ENCODE measurements at regions not wholly inside any gene's neighbourhood (a gene's known extent, or its start where the extent isn't known, plus 50 kb on each side); places are given as distances from the start of the nearest gene placed in this dataset.
"Not testable (repeated sequence)": the region's sequence is repeated elsewhere in the genome, so short reads cannot be mapped to it uniquely, and the experiment has no call there.

- DNase-seq = no peak
Measured at GRCh38 chr9:80797831-80798688, 891.3 kb downstream of the TLE1 start.

- no peak for DNase-seq
Measured at GRCh38 chr9:80797101-80797829, 892.1 kb downstream of the TLE1 start.

GRCh38 chr9:80796632-80797031, 892.7 kb downstream of the TLE1 start:
- DNase-seq = no peak

DNA sequence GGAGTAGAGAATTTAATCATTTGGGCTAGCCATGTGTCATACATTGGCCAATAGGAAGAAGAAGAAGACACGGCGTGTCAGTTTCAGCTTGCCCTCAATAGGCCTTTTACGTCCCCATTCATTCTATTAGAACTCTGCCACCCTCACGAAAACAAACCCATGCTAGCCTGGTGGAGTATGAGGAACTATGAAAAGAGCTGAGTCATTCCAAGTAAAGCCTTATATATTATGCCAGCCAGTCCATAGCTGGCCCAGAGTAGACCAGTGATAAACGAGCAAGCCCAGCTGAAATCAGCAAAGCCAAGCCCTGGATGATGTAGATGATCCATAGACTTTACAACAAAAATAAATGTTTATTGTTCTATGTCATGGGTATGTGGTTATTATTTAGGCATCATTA, 895.1 kb downstream of the TLE1 start:
- no peak for DNase-seq

DNA sequence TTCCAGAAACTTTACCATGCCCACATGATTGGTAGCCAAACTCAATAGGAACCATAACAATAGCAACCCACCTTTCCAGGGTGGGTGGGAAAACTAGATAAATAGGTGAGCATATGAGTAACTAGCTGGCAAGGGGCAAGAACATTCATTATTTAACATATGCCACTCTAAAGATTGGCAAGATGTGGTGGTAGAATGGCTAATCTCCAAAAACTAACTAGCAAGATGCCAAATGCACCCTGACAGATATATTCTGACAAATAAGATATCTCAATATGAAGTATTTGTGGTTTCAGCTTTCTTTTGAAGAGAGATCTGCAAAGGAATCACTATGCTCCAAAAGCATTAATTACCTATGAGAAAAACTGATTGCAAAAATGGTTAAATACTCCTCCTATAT, 895.6 kb downstream of the TLE1 start:
- no peak for DNase-seq

GRCh38 chr9:80792726-80793125, 896.6 kb downstream of the TLE1 start:
- DNase-seq = no peak

GRCh38 chr9:80791836-80792235, 897.5 kb downstream of the TLE1 start:
- DNase-seq = no peak

- no peak for DNase-seq
Measured at GRCh38 chr9:80790764-80791163, 898.6 kb downstream of the TLE1 start.

DNA sequence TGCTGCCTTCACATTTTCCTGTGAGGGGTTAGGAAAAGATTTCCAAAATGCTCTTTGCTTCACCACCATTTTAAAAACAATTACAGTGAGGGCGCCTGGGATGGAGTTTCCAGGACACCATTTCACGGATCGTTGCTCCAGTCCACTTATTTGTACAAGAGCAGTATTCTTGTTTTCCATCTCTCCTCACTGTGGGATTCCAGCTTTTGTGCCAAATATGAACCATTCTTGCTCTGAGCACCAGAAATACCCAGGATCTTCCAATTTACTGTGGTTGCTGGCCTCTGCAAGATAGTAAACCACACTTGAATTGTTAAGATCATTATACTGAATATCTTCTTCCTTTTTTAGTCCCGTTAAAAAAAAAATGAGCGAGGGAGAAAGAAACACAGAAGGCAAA, 899.5 kb downstream of the TLE1 start:
- no peak for DNase-seq

GRCh38 chr9:80787636-80788035, 901.7 kb downstream of the TLE1 start:
- no peak for DNase-seq

DNA sequence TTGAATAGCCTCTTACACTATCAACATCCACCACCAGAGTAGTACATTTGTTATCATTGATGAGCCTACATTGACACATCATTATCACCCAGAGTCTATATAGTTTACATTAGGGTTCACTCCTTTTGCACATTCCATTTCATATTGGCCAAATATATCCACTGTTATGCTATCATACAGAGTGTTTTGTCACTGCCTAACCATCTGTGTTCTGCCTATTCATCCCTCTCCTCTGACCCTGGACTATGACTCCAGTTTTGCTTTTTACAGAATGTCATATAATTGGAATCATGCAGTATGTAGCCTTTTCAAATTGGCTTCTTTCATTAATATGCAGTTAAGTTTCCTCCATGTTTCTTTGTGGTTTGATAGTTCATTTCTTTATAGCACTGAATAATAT, 904.7 kb downstream of the TLE1 start:
- no peak for DNase-seq

DNA sequence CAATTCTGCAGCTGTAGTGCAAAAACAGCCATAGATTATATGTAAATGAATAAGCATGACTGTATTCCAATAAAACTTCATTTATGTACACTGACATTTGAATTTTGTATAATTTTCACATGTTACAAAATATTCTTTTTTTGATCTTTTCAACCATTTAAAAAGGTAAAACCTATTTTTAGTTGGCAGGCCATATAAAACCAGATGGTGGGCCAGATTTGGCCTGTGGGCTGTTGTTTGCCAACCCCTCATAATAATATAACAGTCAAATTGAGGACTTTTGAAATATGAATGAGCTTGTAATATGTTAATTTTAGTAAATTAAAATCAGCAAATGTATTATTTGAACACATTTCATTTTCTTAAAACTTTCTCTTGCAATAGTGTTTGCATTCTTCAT, 913.4 kb downstream of the TLE1 start:
- DNase-seq = no peak

GRCh38 chr9:80775530-80775929, 913.8 kb downstream of the TLE1 start:
- DNase-seq = no peak

GRCh38 chr9:80771555-80772347, 917.6 kb downstream of the TLE1 start:
- DNase-seq = no peak

GRCh38 chr9:80763536-80763935, 925.8 kb downstream of the TLE1 start:
- DNase-seq = no peak

- DNase-seq = no peak
Measured at GRCh38 chr9:80755586-80755985, 933.8 kb downstream of the TLE1 start.

GRCh38 chr9:80747056-80747455, 942.3 kb downstream of the TLE1 start:
- DNase-seq = not testable (repeated sequence)

DNA sequence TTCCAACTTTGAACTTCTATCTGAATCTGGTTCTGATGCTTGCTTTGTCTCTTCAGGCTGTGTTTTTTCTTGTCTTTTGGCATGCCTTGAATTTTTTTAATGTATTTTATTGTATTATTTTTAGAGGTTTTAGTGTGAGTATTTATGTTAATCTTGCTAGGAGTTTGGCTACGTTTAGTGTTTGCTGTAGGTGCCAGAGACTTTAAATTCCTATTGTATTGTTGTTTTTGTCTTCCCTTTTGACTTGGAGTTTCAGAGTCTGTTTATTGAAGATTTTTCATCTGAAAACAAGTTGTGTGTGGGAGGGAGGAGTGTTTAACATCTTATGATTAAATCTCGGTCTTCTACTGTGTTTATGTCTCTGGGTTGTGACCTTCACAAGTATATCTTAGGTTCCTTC, 956.8 kb downstream of the TLE1 start:
- no peak for DNase-seq

- no peak for DNase-seq
Measured at GRCh38 chr9:80720579-80720978, 968.8 kb downstream of the TLE1 start.

DNA sequence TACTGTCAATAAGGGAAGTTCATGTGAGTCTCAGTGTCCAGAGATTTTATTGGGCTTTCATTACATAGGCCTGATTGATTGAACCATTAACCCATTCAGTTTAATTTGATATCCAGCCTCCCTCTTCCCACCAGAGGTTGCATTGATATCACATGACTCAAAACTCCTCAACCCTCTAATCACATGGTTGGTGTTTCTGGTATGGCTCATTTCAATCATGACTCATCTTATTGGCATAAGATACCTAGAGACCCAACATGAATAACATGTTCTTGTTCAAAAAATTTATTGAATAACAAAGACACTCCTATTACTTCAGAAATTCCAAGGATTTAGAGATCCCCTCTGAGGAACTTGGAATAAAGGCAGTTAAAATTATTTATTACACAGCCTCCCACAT, 982.2 kb downstream of the TLE1 start:
- DNase-seq = no peak

- DNase-seq = no peak
Measured at GRCh38 chr9:80701061-80701460, 988.3 kb downstream of the TLE1 start.

DNA sequence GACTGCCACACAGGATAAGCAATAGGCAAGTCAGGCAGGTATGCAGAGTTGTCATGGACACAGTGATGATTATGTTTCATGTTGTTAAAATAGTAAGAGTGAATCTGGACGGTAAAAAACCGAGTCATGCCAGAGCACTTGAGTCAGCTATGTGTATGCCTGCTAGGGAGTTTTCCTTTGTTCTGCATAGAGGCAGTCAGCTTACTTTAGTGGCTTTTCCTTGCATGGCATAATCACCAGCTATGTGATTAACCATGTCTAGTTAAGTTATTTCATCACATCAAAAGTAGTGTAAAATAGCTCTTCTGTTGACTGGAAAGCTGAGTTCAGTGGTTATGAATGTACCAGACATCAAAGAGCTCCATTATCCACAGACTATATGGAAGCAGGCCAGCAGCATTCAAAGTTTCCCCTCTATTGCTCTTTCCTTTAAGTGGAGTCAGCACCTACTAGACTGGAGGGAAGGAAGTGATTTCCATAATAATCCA, 989.8 kb downstream of the TLE1 start:
- DNase-seq = no peak

- no peak for DNase-seq
Measured at GRCh38 chr9:80698725-80699410, 990.5 kb downstream of the TLE1 start.

Measured in T-helper 1 cell (primary cell).